Hepatocyte (in vitro differentiated cells): ENCODE measurements at regions not wholly inside any gene's neighbourhood (a gene's known extent, or its start where the extent isn't known, plus 50 kb on each side); places are given as distances from the start of the nearest gene placed in this dataset.

Experiments used
- DNase-seq: peaks from one replicate; pipeline ENCODE4 v3.0.0-alpha.2; 2016; ENCODE audit warnings: low spot score
- H2AFZ ChIP-seq: fragments of 200-600 bp; sonication (generic); 2 replicates; pipeline ENCODE4 v1.6.0; 2016; ENCODE audit warnings: antibody characterized with exemption, mild to moderate bottlenecking
- H3K27ac ChIP-seq: fragments of 200-600 bp; sonication (generic); 2 replicates; pipeline ENCODE4 v1.5.1; 2016; ENCODE audit warnings: mild to moderate bottlenecking
- H3K27me3 ChIP-seq: fragments of 200-600 bp; sonication (generic); 2 replicates; pipeline ENCODE4 v1.6.1; 2016
- H3K36me3 ChIP-seq: fragments of 200-600 bp; sonication (generic); replicated peaks from 2 replicates; pipeline ENCODE4 v1.5.1; 2016; ENCODE audit warnings: low read depth; ENCODE audit not compliant: insufficient read depth
- H3K4me1 ChIP-seq: fragments of 200-600 bp; sonication (generic); 2 replicates; pipeline ENCODE4 v1.5.1; 2016; ENCODE audit warnings: mild to moderate bottlenecking, moderate library complexity; ENCODE audit not compliant: insufficient read depth
- H3K4me2 ChIP-seq: fragments of 200-600 bp; sonication (generic); 2 replicates; pipeline ENCODE4 v1.6.0; 2016
- H3K4me3 ChIP-seq: fragments of 200-600 bp; sonication (generic); 2 replicates; pipeline ENCODE4 v1.5.1; 2016; ENCODE audit warnings: mild to moderate bottlenecking
- H3K79me2 ChIP-seq: fragments of 200-600 bp; sonication (generic); 2 replicates; pipeline ENCODE4 v1.6.0; 2017; ENCODE audit warnings: mild to moderate bottlenecking
- H3K9me2 ChIP-seq: fragments of 200-600 bp; sonication (generic); replicated peaks from 2 replicates; pipeline ENCODE4 v1.6.0; 2017; ENCODE audit warnings: mild to moderate bottlenecking; ENCODE audit not compliant: insufficient read depth
- H3K9me3 ChIP-seq: fragments of 200-600 bp; sonication (generic); 2 replicates; pipeline ENCODE4 v1.5.1; 2016; ENCODE audit warnings: low read depth, mild to moderate bottlenecking
- H4K20me1 ChIP-seq: fragments of 200-600 bp; sonication (generic); 2 replicates; pipeline ENCODE4 v1.6.0; 2016; ENCODE audit warnings: mild to moderate bottlenecking; ENCODE audit not compliant: insufficient read depth, poor library complexity, severe bottlenecking
- EZH2 ChIP-seq: fragments of 200-600 bp; sonication (generic); IDR thresholded peaks from 2 replicates; pipeline ENCODE4 v1.6.1; 2016; ENCODE audit warnings: antibody characterized with exemption, mild to moderate bottlenecking, borderline replicate concordance
- EZH2phosphoT487 ChIP-seq: fragments of 200-600 bp; sonication (generic); IDR thresholded peaks from one replicate; pipeline ENCODE4 v1.6.1; 2018; ENCODE audit warnings: antibody characterized with exemption, mild to moderate bottlenecking, low read depth, moderate library complexity; ENCODE audit not compliant: unreplicated experiment, severe bottlenecking
- WGBS: methylation state at CpG from one replicate; pipeline ENCODE4 v1.1.6; 2016; ENCODE audit warnings: low lambda C conversion rate; ENCODE audit errors: missing lambda C conversion rate; 5-methylcytosine and 5-hydroxymethylcytosine counted together
- TF ChIP-seq, protein P1 (sequence below): fragments of 200-600 bp; sonication (generic); IDR thresholded peaks from 2 replicates; pipeline ENCODE4 v1.5.1; 2016; ENCODE audit warnings: antibody characterized with exemption, mild to moderate bottlenecking; ENCODE audit not compliant: poor library complexity

DNA sequence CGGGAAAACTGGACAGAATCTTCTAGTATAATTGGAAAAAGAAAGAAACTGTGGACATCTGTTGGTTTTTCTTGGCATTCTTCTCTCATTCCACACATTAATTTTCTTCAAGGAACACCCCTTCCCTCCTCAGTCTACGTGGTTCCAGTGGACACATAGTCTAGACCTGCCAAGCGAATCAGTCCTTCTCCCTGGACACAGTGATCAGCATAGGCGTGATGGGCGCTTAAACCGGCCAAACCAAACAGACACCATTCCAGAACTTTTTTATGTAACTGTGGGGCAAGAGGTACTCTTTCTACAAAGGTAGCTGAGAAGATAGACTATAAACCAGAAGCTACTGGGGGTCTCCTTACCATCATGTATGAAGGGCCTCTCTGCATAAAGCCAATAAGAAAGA, 121.8 kb upstream of the COX10 start:
- H3K9me3 ChIP-seq = no peaks in the 10 kb centered on the region
- TF ChIP-seq, protein P1, sequence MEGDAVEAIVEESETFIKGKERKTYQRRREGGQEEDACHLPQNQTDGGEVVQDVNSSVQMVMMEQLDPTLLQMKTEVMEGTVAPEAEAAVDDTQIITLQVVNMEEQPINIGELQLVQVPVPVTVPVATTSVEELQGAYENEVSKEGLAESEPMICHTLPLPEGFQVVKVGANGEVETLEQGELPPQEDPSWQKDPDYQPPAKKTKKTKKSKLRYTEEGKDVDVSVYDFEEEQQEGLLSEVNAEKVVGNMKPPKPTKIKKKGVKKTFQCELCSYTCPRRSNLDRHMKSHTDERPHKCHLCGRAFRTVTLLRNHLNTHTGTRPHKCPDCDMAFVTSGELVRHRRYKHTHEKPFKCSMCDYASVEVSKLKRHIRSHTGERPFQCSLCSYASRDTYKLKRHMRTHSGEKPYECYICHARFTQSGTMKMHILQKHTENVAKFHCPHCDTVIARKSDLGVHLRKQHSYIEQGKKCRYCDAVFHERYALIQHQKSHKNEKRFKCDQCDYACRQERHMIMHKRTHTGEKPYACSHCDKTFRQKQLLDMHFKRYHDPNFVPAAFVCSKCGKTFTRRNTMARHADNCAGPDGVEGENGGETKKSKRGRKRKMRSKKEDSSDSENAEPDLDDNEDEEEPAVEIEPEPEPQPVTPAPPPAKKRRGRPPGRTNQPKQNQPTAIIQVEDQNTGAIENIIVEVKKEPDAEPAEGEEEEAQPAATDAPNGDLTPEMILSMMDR = no peak
- TF ChIP-seq EZH2phosphoT487 (no peak), EZH2 (no peak)
- no peak overlapping the region for H3K4me3 ChIP-seq
- H2AFZ ChIP-seq = no peak overlapping the region
- H4K20me1 ChIP-seq = no peaks in the 10 kb centered on the region
- no peaks in the 10 kb centered on the region for H3K9me2 ChIP-seq
- no peak for DNase-seq
- whole genome bisulfite sequencing = 88% methylated on average over 6 of the region's 6 CpGs
- no peaks in the 10 kb centered on the region for H3K27me3 ChIP-seq
- no peaks in the 10 kb centered on the region for H3K4me1 ChIP-seq
- no peaks in the 10 kb centered on the region for H3K36me3 ChIP-seq
- H3K4me2 ChIP-seq = no peak overlapping the region
- no peak overlapping the region for H3K27ac ChIP-seq
- H3K79me2 ChIP-seq = no peaks in the 10 kb centered on the region

DNA sequence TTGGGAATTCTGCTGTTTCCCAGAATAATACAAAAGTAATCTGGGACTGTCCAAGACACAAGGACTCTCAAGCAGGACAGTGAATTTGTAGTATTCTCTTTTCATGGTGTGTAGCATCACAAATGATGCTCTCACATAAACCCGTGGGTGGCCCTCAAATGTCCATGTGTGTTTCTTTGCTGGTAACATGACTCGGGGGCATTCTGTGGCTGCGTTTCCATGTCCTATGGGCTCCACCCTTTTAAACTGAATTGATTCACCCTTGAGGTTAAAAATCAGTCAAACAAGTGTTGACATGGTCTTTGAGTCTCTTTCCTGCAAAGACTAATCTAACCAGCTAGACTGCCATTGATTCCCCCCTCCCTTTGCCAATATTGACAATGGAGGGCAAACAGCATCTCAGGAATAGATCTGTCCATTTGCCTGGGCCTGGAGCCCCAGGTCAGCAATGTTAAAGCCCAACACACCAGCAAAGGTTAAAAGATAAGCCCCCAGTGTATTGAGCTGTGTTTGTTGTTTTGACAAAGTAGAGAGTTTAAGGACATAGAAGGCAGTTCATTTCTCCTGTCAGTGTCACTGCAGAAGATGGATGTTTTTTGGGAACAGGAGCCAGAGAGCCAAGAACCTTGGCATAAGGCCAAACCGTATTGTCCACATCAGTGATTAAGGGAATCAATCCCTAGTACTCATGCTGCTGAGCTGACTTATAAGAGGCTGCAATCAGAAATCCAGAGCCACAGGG, 117.1 kb upstream of the COX10 start:
- Histone ChIP-seq H3K4me3 (no peak overlapping the region), H3K27me3 (no peaks in the 10 kb centered on the region), H3K9me3 (no peaks in the 10 kb centered on the region), H2AFZ (no peak overlapping the region), H3K4me2 (no peak overlapping the region), H3K9me2 (no peaks in the 10 kb centered on the region), H3K4me1 (no peaks in the 10 kb centered on the region), H3K27ac (no peak overlapping the region), H3K36me3 (no peaks in the 10 kb centered on the region), H3K79me2 (no peaks in the 10 kb centered on the region), H4K20me1 (no peaks in the 10 kb centered on the region)
- TF ChIP-seq EZH2 = no peak
- WGBS = 53% methylated on average over 4 of the region's 4 CpGs
- DNase-seq = no peak

DNA sequence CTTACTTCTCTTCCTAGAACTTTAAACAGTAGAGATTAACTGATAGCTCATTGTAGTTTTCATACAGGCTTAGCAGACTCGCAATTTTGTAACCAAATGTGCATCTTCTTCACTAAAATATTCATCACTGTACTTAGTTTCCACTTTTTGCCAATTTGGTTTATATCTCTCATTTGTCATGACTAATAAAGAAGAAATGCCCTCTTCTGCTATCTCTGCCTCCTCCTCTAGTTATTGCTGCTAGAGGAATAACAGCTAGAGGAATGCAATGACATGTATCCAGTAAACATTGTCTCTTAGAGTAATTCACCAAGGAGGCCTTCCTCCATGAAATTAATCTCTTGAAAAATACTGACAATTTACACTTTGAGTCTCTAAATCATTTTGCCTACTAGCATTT, 115.5 kb upstream of the COX10 start:
- Histone ChIP-seq H3K9me3 (no peaks in the 10 kb centered on the region), H3K79me2 (no peaks in the 10 kb centered on the region), H3K4me2 (no peak overlapping the region), H4K20me1 (no peaks in the 10 kb centered on the region), H3K4me3 (no peak overlapping the region), H3K4me1 (no peaks in the 10 kb centered on the region), H3K9me2 (no peaks in the 10 kb centered on the region), H2AFZ (no peak overlapping the region), H3K27me3 (no peaks in the 10 kb centered on the region), H3K36me3 (no peaks in the 10 kb centered on the region), H3K27ac (no peak overlapping the region)
- TF ChIP-seq EZH2 = no peak
- TF ChIP-seq, protein P1 = no peak
- no peak for TF ChIP-seq EZH2phosphoT487
- WGBS = 0% methylated on average over 1 of the region's 1 CpG
- DNase-seq = no peak

DNA sequence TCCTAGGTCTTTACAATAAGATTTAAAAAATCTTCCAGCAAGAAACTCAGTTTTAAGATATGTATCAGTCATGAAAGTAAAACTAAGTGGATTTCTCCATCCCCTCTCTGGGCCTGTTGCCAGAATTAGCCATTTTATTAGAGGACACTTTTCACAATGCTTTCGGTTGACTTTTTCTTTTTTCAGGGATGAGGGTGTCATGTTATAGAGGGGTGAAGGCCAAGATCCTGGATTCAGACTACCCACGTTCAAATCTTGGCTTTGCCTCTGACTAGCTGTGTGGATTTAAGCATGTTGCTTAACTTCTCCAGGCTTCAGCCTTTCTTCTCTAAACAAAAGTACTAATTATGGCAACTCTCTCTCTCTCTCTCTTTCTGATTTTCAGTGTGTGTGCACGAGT, 111.7 kb upstream of the COX10 start:
- 40% methylated on average over 3 of the region's 3 CpGs for WGBS
- H3K27ac ChIP-seq = no peak overlapping the region
- H3K4me1 ChIP-seq = no peaks in the 10 kb centered on the region
- H3K9me2 ChIP-seq = no peaks in the 10 kb centered on the region
- H2AFZ ChIP-seq = no peak overlapping the region
- no peaks in the 10 kb centered on the region for H3K9me3 ChIP-seq
- H3K27me3 ChIP-seq = no peaks in the 10 kb centered on the region
- H3K36me3 ChIP-seq = no peaks in the 10 kb centered on the region
- TF ChIP-seq EZH2phosphoT487 = no peak
- TF ChIP-seq EZH2 = no peak
- TF ChIP-seq, protein P1 = no peak
- no peak overlapping the region for H3K4me2 ChIP-seq
- H3K4me3 ChIP-seq = no peak overlapping the region
- no peaks in the 10 kb centered on the region for H3K79me2 ChIP-seq
- no peak for DNase-seq
- H4K20me1 ChIP-seq = no peaks in the 10 kb centered on the region
